GM19023 (cell line): ENCODE measurements at regions not wholly inside any gene's neighbourhood (a gene's known extent, or its start where the extent isn't known, plus 50 kb on each side); places are given as distances from the start of the nearest gene placed in this dataset.
"Not testable (repeated sequence)": the region's sequence is repeated elsewhere in the genome, so short reads cannot be mapped to it uniquely, and the experiment has no call there.

Experiments
- ATAC-seq: cut with Tn5 transposase; IDR thresholded peaks from one replicate; pipeline ENCODE4 v1.9.1; 2021; ENCODE audit warnings: mild to moderate bottlenecking, moderate library complexity; ENCODE audit not compliant: unreplicated experiment

GRCh38 chr2:221999717-222000116 is 299.1 kb downstream of the PAX3 start:
- ATAC-seq = no peak

GRCh38 chr2:221999166-221999565 is 299.6 kb downstream of the PAX3 start:
- ATAC-seq = no peak

GRCh38 chr2:221997683-221998082 is 301.1 kb downstream of the PAX3 start:
- no peak for ATAC-seq

- no peak for ATAC-seq
Observed at GRCh38 chr2:221997100-221997499, 301.7 kb downstream of the PAX3 start.

- ATAC-seq = no peak
Observed at GRCh38 chr2:221994926-221995325, 303.9 kb downstream of the PAX3 start.

GRCh38 chr2:221984376-221984775 is 314.4 kb downstream of the PAX3 start:
- ATAC-seq = not testable (repeated sequence)

GRCh38 chr2:221981912-221982470 is 316.8 kb downstream of the PAX3 start:
- no peak for ATAC-seq

GRCh38 chr2:221975151-221975550 is 323.6 kb downstream of the PAX3 start:
- no peak for ATAC-seq

GRCh38 chr2:221973902-221974301 is 324.9 kb downstream of the PAX3 start:
- no peak for ATAC-seq

- ATAC-seq = no peak
Observed at GRCh38 chr2:221973502-221973901, 325.3 kb downstream of the PAX3 start.

GRCh38 chr2:221972813-221973478 is 325.9 kb downstream of the PAX3 start:
- no peak for ATAC-seq

- no peak for ATAC-seq
Observed at GRCh38 chr2:221970389-221970788, 328.4 kb downstream of the PAX3 start.

GRCh38 chr2:221969830-221970144 is 329.0 kb downstream of the PAX3 start:
- ATAC-seq = no peak

- no peak for ATAC-seq
Observed at GRCh38 chr2:221969087-221969829, 329.5 kb downstream of the PAX3 start.

GRCh38 chr2:221962186-221962585 is 336.6 kb downstream of the PAX3 start:
- ATAC-seq = no peak

GRCh38 chr2:221961561-221961960 is 337.2 kb downstream of the PAX3 start:
- no peak for ATAC-seq

GRCh38 chr2:221958224-221958623 is 340.6 kb downstream of the PAX3 start:
- ATAC-seq = no peak

- no peak for ATAC-seq
Observed at GRCh38 chr2:221948076-221948475, 350.7 kb downstream of the PAX3 start.

- not testable (repeated sequence) for ATAC-seq
Observed at GRCh38 chr2:221944452-221944851, 354.3 kb downstream of the PAX3 start.

GRCh38 chr2:221943076-221943810 is 355.6 kb downstream of the PAX3 start:
- ATAC-seq = no peak

GRCh38 chr2:221931251-221931991 is 359.3 kb upstream of the EPHA4 start:
- ATAC-seq = no peak
